ENCODE measurements at regions not wholly inside any gene's neighbourhood (a gene's known extent, or its start where the extent isn't known, plus 50 kb on each side); places are given as distances from the start of the nearest gene placed in this dataset.

DNA sequence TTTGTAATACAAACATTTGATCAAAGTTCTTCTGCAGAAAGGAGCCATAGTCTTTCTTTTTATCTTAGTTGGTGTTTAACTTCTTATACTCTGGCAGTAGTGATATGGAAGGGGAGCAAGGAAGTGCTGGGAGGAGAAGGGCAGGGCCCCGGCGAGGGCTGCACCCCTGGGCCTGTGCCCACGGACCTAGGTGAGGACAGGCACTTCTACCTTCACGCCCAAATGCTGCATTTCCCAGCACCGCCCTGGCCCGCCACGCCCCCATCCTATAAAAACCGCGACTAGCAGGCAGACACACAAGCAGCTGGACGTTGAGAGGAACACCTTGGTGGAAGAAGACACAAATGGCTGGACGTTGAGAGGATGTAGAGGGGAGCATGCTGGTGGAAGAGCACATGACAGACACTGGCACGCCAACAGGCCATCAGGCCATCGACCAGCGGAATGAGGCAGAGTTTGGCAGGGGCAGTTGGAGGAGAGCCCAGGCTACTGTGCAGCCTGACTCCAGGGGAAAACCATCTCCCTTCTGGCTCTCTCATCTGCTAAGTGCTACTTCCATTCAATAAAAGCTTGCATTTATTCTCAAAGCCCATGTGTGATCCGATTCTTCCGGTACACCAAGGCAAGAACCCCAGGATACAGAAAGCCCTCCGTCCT, 81.5 kb upstream of the C9orf72 start:
- Histone ChIP-seq H3K9me3 (ENCODE audit: control insufficient read depth, insufficient read depth, low read length) (no peaks in the 10 kb centered on the region), H3K27me3 (ENCODE audit: control insufficient read depth, insufficient read depth, low read length) (no peaks in the 10 kb centered on the region), H3K36me3 (ENCODE audit: control insufficient read depth, insufficient read depth, low read length) (no peaks in the 10 kb centered on the region), H3K4me3 (ENCODE audit: low read length) (no peak overlapping the region), H3K27ac (ENCODE audit: low read length) (no peak overlapping the region), H3K4me1 (ENCODE audit: control insufficient read depth, insufficient read depth, low read length) (no peaks in the 10 kb centered on the region)
- H3K4me1 Mint-ChIP-seq: no peaks in the 10 kb centered on the region
- H3K4me3 Mint-ChIP-seq: no peak overlapping the region
- no peak overlapping the region for H3K27ac Mint-ChIP-seq
- TF ChIP-seq, protein P1, sequence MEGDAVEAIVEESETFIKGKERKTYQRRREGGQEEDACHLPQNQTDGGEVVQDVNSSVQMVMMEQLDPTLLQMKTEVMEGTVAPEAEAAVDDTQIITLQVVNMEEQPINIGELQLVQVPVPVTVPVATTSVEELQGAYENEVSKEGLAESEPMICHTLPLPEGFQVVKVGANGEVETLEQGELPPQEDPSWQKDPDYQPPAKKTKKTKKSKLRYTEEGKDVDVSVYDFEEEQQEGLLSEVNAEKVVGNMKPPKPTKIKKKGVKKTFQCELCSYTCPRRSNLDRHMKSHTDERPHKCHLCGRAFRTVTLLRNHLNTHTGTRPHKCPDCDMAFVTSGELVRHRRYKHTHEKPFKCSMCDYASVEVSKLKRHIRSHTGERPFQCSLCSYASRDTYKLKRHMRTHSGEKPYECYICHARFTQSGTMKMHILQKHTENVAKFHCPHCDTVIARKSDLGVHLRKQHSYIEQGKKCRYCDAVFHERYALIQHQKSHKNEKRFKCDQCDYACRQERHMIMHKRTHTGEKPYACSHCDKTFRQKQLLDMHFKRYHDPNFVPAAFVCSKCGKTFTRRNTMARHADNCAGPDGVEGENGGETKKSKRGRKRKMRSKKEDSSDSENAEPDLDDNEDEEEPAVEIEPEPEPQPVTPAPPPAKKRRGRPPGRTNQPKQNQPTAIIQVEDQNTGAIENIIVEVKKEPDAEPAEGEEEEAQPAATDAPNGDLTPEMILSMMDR (IDR thresholded peaks at IDR 0.05): no peak
- ATAC-seq (no peak), DNase-seq (no peak)
- peaks cover 0 to 7% of the 10 kb centered on the region in 2 donors for H3K9me3 Mint-ChIP-seq
- H3K36me3 Mint-ChIP-seq: no peaks in the 10 kb centered on the region
- intact Hi-C loops (cut with micrococcal nuclease): no loop called here
- H3K27me3 Mint-ChIP-seq (ENCODE audit: low read depth in 2 of 2): no peaks in the 10 kb centered on the region
- WGBS (ENCODE audit: insufficient coverage): 92% methylated on average over 17 of the region's 17 CpGs

DNA sequence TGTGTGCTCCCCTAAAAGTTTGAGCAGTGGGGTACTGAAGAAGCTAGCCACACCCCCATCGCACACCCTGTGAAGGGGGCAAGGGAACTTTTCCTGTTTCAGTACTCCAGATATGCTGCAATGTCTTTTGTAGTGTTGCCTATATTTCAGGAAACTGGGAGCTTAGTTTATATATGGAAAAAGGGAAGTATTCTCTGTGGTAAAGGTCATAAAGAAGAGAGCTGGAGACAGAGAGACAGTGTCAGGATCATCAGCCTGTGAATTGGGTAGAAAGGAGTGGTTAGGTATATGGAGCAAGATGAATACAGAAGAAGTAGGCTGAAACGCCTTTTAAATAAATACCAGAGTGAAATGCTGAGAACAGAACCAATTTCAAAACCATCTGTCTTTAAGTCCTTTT, 82.2 kb upstream of the C9orf72 start:
- no peak for DNase-seq
- no peak for ATAC-seq
- Mint-ChIP-seq H3K27ac (no peak overlapping the region), H3K4me1 (no peaks in the 10 kb centered on the region), H3K27me3 (ENCODE audit: low read depth in 2 of 2) (no peaks in the 10 kb centered on the region), H3K36me3 (no peaks in the 10 kb centered on the region), H3K9me3 (peaks cover 0 to 7% of the 10 kb centered on the region in 2 donors), H3K4me3 (no peak overlapping the region)
- TF ChIP-seq, protein P1 (IDR thresholded peaks at IDR 0.05): no peak
- no peaks in the 10 kb centered on the region for H3K4me1 ChIP-seq (ENCODE audit: control insufficient read depth, insufficient read depth, low read length)
- 83% methylated on average over 2 of the region's 2 CpGs for WGBS (ENCODE audit: insufficient coverage)
- H3K27ac ChIP-seq (ENCODE audit: low read length): no peak overlapping the region
- intact Hi-C loops (cut with micrococcal nuclease): no loop called here
- no peaks in the 10 kb centered on the region for H3K27me3 ChIP-seq (ENCODE audit: control insufficient read depth, insufficient read depth, low read length)
- H3K9me3 ChIP-seq (ENCODE audit: control insufficient read depth, insufficient read depth, low read length): no peaks in the 10 kb centered on the region
- H3K4me3 ChIP-seq (ENCODE audit: low read length): no peak overlapping the region
- H3K36me3 ChIP-seq (ENCODE audit: control insufficient read depth, insufficient read depth, low read length): no peaks in the 10 kb centered on the region

DNA sequence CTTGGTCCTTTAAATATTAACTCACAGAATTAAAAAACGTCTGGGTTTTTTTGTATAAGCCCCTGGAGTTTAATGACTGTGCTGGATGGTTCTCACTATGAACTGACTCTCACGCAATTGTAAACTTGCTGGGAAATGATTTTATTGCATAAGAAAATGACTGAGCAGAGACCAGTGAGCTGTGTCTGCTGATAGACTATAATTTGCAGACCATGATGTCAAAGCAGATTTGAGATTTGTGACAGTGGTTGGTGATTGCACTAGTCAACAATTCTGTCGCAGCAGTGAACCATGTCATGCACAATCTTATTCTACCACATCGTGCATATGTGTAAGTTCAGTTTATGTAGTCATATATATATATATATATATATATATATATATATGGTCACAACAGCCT, 85.7 kb upstream of the C9orf72 start:
- Mint-ChIP-seq H3K27me3 (ENCODE audit: low read depth in 2 of 2) (peaks cover 0 to 6% of the 10 kb centered on the region in 2 donors), H3K36me3 (no peaks in the 10 kb centered on the region), H3K27ac (no peak overlapping the region), H3K4me3 (no peak overlapping the region), H3K4me1 (no peaks in the 10 kb centered on the region), H3K9me3 (peaks cover 0 to 7% of the 10 kb centered on the region in 2 donors)
- H3K27me3 ChIP-seq (ENCODE audit: control insufficient read depth, insufficient read depth, low read length): no peaks in the 10 kb centered on the region
- DNase-seq: no peak
- no peak overlapping the region for H3K27ac ChIP-seq (ENCODE audit: low read length)
- H3K4me3 ChIP-seq (ENCODE audit: low read length): no peak overlapping the region
- WGBS (ENCODE audit: insufficient coverage): 94% methylated on average over 1 of the region's 4 CpGs
- H3K9me3 ChIP-seq (ENCODE audit: control insufficient read depth, insufficient read depth, low read length): no peaks in the 10 kb centered on the region
- intact Hi-C loops (cut with micrococcal nuclease): no loop called here
- H3K36me3 ChIP-seq (ENCODE audit: control insufficient read depth, insufficient read depth, low read length): no peaks in the 10 kb centered on the region
- no peaks in the 10 kb centered on the region for H3K4me1 ChIP-seq (ENCODE audit: control insufficient read depth, insufficient read depth, low read length)
- no peak for ATAC-seq
- TF ChIP-seq, protein P1 (IDR thresholded peaks at IDR 0.05): no peak

DNA sequence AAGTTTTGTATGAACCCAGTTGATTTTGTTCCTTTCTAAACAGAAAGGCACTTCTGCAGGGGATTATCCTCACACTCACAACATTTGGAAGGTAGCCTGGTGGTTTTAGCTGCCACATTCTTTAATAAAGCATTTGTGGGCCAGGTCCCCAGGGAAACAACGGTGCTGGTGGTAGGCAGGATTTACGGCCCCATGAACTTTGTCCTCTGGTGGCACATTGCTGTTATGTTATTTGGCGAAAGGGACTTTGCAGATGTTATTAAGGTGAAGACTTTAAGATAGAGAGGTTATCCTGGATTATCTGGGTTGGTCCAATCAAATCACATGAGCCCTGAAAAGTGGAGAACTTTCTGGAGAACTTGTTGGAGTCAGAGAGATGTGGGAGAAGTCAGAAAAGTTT, 86.3 kb upstream of the C9orf72 start:
- Mint-ChIP-seq H3K27ac (no peak overlapping the region), H3K9me3 (peaks cover 0 to 7% of the 10 kb centered on the region in 2 donors), H3K4me1 (no peaks in the 10 kb centered on the region), H3K27me3 (ENCODE audit: low read depth in 2 of 2) (peaks cover 0 to 10% of the 10 kb centered on the region in 2 donors), H3K36me3 (no peaks in the 10 kb centered on the region), H3K4me3 (no peak overlapping the region)
- H3K4me3 ChIP-seq (ENCODE audit: low read length): no peak overlapping the region
- H3K9me3 ChIP-seq (ENCODE audit: control insufficient read depth, insufficient read depth, low read length): no peaks in the 10 kb centered on the region
- 84% methylated on average over 3 of the region's 3 CpGs for WGBS (ENCODE audit: insufficient coverage)
- ATAC-seq (no peak), DNase-seq (no peak)
- no peaks in the 10 kb centered on the region for H3K4me1 ChIP-seq (ENCODE audit: control insufficient read depth, insufficient read depth, low read length)
- H3K27me3 ChIP-seq (ENCODE audit: control insufficient read depth, insufficient read depth, low read length): no peaks in the 10 kb centered on the region
- no peak overlapping the region for H3K27ac ChIP-seq (ENCODE audit: low read length)
- no peaks in the 10 kb centered on the region for H3K36me3 ChIP-seq (ENCODE audit: control insufficient read depth, insufficient read depth, low read length)
- TF ChIP-seq, protein P1 (IDR thresholded peaks at IDR 0.05): no peak
- intact Hi-C loops (cut with micrococcal nuclease): no loop called here
